DOHH2 (cell line): ENCODE measurements at regions not wholly inside any gene's neighbourhood (a gene's known extent, or its start where the extent isn't known, plus 50 kb on each side); places are given as distances from the start of the nearest gene placed in this dataset.

ENCODE experiments used
- H3F3A ChIP-seq: fragments of 200-600 bp; sonication (generic), shearing (Covaris generic); 2 replicates; pipeline ENCODE4 v1.6.0; 2016; ENCODE audit warnings: antibody characterized with exemption, mild to moderate bottlenecking; ENCODE audit not compliant: control insufficient read depth, insufficient read depth
- H3K27ac ChIP-seq: fragments of 200-600 bp; sonication (generic); 2 replicates; pipeline ENCODE4 v1.5.1; 2014; ENCODE audit warnings: low read depth, mild to moderate bottlenecking, low read length, moderate library complexity
- H3K27me3 ChIP-seq: fragments of 200-600 bp; sonication (generic); 2 replicates; pipeline ENCODE4 v1.6.1; 2014; ENCODE audit warnings: mild to moderate bottlenecking, low read length, mixed read lengths; ENCODE audit not compliant: control insufficient read depth
- H3K36me3 ChIP-seq: fragments of 200-600 bp; sonication (generic); 2 replicates; pipeline ENCODE4 v1.6.1; 2014; ENCODE audit warnings: mild to moderate bottlenecking, low read length, moderate library complexity, mixed read lengths; ENCODE audit not compliant: control insufficient read depth
- H3K4me1 ChIP-seq: fragments of 200-600 bp; sonication (generic); 2 replicates; pipeline ENCODE4 v1.6.1; 2014; ENCODE audit warnings: mild to moderate bottlenecking, low read length, mixed read lengths; ENCODE audit not compliant: control insufficient read depth
- H3K4me2 ChIP-seq: fragments of 200-600 bp; sonication (generic); 2 replicates; pipeline ENCODE4 v1.6.0; 2014; ENCODE audit warnings: mild to moderate bottlenecking, low read length, moderate library complexity
- H3K4me3 ChIP-seq: fragments of 200-600 bp; sonication (generic); 2 replicates; pipeline ENCODE4 v1.5.1; 2014; ENCODE audit warnings: mild to moderate bottlenecking, low read length, mixed read lengths
- H3K79me2 ChIP-seq: fragments of 200-600 bp; sonication (generic); 2 replicates; pipeline ENCODE4 v1.6.1; 2014; ENCODE audit warnings: mild to moderate bottlenecking, low read length, mixed read lengths; ENCODE audit not compliant: control insufficient read depth
- H3K9me2 ChIP-seq: fragments of 200-600 bp; sonication (generic); replicated peaks from 2 replicates; pipeline ENCODE4 v1.6.1; 2014; ENCODE audit warnings: mild to moderate bottlenecking, low read length, mixed read lengths; ENCODE audit not compliant: control insufficient read depth
- H3K9me3 ChIP-seq: fragments of 200-600 bp; sonication (generic); 2 replicates; pipeline ENCODE4 v1.6.1; 2014; ENCODE audit warnings: antibody characterized with exemption, low read length, mixed read lengths; ENCODE audit not compliant: control insufficient read depth, insufficient read depth
- H4K20me1 ChIP-seq: fragments of 200-600 bp; sonication (generic); 2 replicates; pipeline ENCODE4 v1.6.0; 2014; ENCODE audit warnings: low read depth, mild to moderate bottlenecking, antibody characterized with exemption, low read length, moderate library complexity; ENCODE audit not compliant: control insufficient read depth, insufficient read depth
- EZH2phosphoT487 ChIP-seq: fragments of 200-600 bp; sonication (generic); IDR thresholded peaks from 2 replicates; pipeline ENCODE4 v1.6.1; 2017; ENCODE audit warnings: borderline replicate concordance, mild to moderate bottlenecking, antibody characterized with exemption, low read length, moderate library complexity, mixed read lengths
- TF ChIP-seq, protein P1 (sequence below): fragments of 200-600 bp; sonication (generic); IDR thresholded peaks from one replicate; pipeline ENCODE4 v1.5.1; 2014; ENCODE audit warnings: antibody characterized with exemption, mild to moderate bottlenecking, low read depth, low read length; ENCODE audit not compliant: poor library complexity, severe bottlenecking

GRCh38 chr6:86728976-86729375 lies 208.4 kb upstream of the HTR1E start:
- no peaks in the 10 kb centered on the region for H3K4me1 ChIP-seq
- H3K9me3 ChIP-seq, result no peaks in the 10 kb centered on the region
- no peaks in the 10 kb centered on the region for H3K36me3 ChIP-seq
- TF ChIP-seq, protein P1, sequence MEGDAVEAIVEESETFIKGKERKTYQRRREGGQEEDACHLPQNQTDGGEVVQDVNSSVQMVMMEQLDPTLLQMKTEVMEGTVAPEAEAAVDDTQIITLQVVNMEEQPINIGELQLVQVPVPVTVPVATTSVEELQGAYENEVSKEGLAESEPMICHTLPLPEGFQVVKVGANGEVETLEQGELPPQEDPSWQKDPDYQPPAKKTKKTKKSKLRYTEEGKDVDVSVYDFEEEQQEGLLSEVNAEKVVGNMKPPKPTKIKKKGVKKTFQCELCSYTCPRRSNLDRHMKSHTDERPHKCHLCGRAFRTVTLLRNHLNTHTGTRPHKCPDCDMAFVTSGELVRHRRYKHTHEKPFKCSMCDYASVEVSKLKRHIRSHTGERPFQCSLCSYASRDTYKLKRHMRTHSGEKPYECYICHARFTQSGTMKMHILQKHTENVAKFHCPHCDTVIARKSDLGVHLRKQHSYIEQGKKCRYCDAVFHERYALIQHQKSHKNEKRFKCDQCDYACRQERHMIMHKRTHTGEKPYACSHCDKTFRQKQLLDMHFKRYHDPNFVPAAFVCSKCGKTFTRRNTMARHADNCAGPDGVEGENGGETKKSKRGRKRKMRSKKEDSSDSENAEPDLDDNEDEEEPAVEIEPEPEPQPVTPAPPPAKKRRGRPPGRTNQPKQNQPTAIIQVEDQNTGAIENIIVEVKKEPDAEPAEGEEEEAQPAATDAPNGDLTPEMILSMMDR, result no peak
- no peak for TF ChIP-seq EZH2phosphoT487
- H3F3A ChIP-seq, result no peaks in the 10 kb centered on the region
- H4K20me1 ChIP-seq, result no peaks in the 10 kb centered on the region
- H3K9me2 ChIP-seq, result no peaks in the 10 kb centered on the region
- H3K27ac ChIP-seq, result no peak overlapping the region
- H3K4me2 ChIP-seq, result no peak overlapping the region
- H3K79me2 ChIP-seq, result no peaks in the 10 kb centered on the region
- no peak overlapping the region for H3K4me3 ChIP-seq
- no peaks in the 10 kb centered on the region for H3K27me3 ChIP-seq

DNA sequence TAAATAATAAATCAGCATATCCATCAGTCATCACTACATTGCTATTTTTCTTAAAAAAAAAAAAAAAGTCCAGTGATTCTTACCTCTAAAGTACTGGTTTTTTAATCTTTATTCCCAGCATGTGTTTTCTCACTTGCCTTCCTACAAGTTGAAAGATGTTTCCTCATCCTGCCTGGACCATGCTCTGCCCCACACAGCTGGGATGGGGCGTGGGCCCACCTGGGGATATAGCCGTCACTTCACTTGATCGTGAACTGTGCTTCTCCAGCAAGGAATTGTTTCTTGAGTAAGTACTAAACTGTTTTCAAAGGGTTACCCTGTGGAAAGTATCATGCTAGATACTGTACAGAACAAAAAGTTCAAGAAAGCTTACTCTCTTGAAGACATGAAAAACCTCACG lies 212.6 kb upstream of the HTR1E start:
- H3K4me3 ChIP-seq, result no peak overlapping the region
- no peaks in the 10 kb centered on the region for H3K4me1 ChIP-seq
- no peaks in the 10 kb centered on the region for H3K79me2 ChIP-seq
- no peak overlapping the region for H3K27ac ChIP-seq
- no peak overlapping the region for H3K4me2 ChIP-seq
- H3K9me3 ChIP-seq, result no peaks in the 10 kb centered on the region
- TF ChIP-seq, protein P1, result no peak
- no peak for TF ChIP-seq EZH2phosphoT487
- no peaks in the 10 kb centered on the region for H3F3A ChIP-seq
- H3K27me3 ChIP-seq, result no peaks in the 10 kb centered on the region
- H4K20me1 ChIP-seq, result no peaks in the 10 kb centered on the region
- no peaks in the 10 kb centered on the region for H3K9me2 ChIP-seq
- H3K36me3 ChIP-seq, result no peaks in the 10 kb centered on the region

DNA sequence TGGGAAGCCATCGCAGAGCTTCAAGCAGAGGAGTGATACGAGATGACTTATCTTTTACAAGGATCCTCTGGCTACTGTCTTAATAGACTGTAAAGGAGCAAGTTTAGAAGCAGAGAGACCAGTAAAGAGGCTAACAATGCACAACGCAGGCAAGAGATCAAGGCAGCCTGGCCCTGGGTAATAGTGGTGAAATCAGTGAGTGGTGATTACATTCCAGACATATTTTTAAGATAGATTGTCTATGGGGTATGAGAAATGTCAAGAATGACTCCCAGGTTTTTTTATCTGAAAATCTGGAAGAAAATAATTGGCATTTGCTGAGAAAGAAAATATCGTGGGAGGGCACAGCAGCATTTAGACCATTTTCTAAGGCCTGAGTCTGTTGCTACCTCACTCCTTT lies 213.6 kb upstream of the HTR1E start:
- Histone ChIP-seq H3K27ac (no peak overlapping the region), H3K4me2 (no peak overlapping the region), H3K9me3 (no peaks in the 10 kb centered on the region), H4K20me1 (no peaks in the 10 kb centered on the region), H3K36me3 (no peaks in the 10 kb centered on the region), H3K4me3 (no peak overlapping the region), H3K4me1 (no peaks in the 10 kb centered on the region), H3K27me3 (no peaks in the 10 kb centered on the region), H3K9me2 (no peaks in the 10 kb centered on the region), H3K79me2 (no peaks in the 10 kb centered on the region), H3F3A (no peaks in the 10 kb centered on the region)
- TF ChIP-seq EZH2phosphoT487, result no peak
- TF ChIP-seq, protein P1, result no peak

DNA sequence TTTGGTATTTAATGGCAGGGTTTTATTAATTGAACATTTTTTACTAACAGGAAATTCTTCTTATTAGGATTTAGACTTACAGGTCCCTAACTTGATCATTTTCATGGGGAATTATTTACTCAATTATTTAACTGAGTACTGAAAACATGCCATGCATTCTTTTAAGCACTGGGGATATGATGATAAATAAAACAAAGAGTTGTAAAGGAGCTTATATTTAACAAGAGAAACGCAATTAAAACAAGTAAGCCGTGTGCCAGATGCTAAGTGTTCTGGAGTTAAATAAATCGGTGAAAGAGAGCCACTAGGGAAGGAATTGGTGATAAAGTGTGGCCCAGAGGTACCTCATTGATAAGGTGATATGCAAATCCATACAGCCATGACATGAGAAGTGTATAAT lies 214.2 kb upstream of the HTR1E start:
- Histone ChIP-seq H3F3A (no peaks in the 10 kb centered on the region), H3K4me2 (no peak overlapping the region)

More for the DNA sequence above, 214.2 kb upstream of the HTR1E start:
- no peaks in the 10 kb centered on the region for H4K20me1 ChIP-seq
- no peak overlapping the region for H3K27ac ChIP-seq
- no peaks in the 10 kb centered on the region for H3K36me3 ChIP-seq
- no peaks in the 10 kb centered on the region for H3K27me3 ChIP-seq
- no peaks in the 10 kb centered on the region for H3K9me3 ChIP-seq
- H3K79me2 ChIP-seq, result no peaks in the 10 kb centered on the region
- TF ChIP-seq EZH2phosphoT487, result no peak
- TF ChIP-seq, protein P1, result no peak
- H3K4me3 ChIP-seq, result no peak overlapping the region
- H3K9me2 ChIP-seq, result no peaks in the 10 kb centered on the region
- H3K4me1 ChIP-seq, result no peaks in the 10 kb centered on the region
